Stimulated activated CD8-positive, alpha-beta memory T cell treated with anti-CD3 and anti-CD28 coated beads, Interleukin-2, amount 100 ng/mL, for 1 hour (primary cell): ENCODE measurements at regions not wholly inside any gene's neighbourhood (a gene's known extent, or its start where the extent isn't known, plus 50 kb on each side); places are given as distances from the start of the nearest gene placed in this dataset.

Experiments
- DNase-seq, 2 donors: peaks; one replicate each; pipeline ENCODE4 v3.0.0-alpha.2; 2020; ENCODE audit warnings: low read depth in 2 of 2

DNA sequence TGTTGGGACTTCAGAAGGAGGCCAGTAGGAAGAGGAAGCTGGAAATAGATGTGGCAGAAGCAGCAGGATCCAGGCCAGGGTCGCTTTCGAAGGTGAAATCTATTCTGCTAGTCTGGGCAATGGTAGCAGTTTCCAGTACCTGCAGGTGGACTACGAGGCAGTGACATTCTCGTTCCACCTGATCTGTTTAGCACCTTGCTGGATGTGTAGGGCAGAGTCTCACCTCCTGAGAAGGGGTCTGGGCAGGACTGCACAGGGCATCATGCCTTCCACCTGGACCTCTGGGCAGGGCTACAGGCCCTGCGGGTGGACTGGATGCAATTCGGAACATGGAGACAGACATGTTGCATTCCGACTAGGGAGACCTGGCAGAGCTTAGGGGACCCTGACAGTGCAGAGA is 254.8 kb upstream of the ZNF32 start:
- DNase-seq, result no peak

DNA sequence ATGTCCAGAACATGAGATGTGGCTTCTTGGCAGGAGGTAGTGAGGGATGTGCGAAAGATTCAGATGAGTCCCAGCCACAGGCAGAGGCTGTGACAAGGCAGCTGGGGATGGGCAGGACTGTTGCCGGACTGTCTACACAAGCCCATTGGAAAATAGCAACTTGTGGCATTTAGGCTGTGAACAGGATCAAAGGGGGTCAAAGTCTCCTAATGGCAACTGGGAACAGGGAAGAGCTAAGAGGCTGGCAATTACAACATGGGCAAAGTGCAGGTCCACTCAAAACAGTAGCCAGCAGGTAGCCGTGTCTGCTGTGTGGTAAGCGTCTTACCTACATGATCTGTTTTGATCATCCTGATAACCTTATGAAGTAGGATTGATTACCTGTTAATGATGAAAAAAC is 254.2 kb upstream of the ZNF32 start:
- no peak for DNase-seq

DNA sequence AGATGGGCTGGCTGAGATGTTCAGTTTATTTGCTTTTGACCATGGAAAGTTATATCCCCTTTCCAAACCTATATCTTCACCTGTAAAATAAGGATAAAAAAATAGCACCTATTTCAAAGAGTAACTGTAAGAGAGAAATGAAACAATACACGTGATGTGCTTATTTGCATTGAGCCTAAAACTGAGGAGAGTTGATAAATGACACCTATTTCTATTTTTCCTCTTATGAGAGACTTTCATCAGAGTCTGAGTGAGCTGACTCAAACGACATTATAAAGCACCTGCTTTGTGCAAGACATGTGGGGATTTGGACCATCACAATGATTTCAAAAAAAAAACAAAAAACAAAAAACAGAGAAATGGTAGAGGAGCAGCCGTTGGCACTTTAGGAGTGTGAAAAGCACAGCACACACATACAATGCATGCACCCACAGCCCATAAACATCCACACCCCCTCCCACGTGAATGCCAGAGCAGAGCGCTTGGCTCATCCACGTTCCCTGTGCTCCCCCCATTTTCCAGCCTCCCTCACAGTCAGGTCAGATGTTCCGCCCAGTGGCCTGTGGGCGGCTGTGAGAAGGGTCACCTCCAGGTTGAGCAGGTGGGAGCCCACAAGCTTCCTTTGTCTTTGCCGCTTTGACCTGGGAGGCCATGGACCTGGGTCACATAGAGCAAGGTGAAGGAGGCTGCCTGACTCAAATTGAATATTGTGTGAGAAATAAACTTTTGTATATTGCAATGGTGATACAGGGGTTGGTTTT is 253.2 kb upstream of the ZNF32 start:
- DNase-seq, result no peak

DNA sequence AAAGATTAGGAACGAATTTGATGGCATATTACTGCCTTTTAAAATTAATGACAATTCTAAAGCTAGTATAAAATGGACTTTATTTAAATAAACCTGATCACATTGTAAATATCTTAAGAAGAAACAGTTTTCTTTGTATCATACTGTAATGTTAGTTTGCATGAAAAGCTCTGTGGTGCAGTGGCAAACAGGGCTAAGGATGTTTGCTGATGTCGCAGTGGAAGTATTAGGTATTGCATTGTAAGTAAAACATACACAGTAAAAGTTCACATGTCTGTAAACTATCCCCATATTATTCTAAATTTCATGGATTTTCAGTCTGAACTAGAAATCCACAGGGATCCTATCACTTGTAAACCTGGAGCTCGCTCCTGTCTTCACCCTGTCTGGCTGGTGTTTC is 252.6 kb upstream of the ZNF32 start:
- DNase-seq, result no peak

DNA sequence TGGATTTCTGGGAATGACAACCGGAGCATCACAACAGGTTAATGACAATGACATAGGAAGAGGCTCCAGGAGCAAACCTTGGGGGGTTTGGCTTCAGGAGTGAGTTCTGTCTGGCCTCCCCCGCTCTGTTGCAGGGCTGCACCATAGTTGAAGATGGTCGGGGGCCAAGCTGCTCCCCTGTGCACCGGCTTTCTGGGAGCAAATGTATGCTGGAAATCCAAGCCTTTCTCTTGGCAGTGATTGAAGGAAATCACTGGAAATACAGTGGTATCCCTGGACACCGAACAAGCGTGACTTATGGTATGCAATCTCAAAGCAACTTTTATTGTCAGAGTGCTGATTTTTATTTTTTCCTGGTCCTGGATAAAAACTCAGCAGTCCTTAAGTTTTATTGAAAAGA is 251.9 kb upstream of the ZNF32 start:
- no peak for DNase-seq

DNA sequence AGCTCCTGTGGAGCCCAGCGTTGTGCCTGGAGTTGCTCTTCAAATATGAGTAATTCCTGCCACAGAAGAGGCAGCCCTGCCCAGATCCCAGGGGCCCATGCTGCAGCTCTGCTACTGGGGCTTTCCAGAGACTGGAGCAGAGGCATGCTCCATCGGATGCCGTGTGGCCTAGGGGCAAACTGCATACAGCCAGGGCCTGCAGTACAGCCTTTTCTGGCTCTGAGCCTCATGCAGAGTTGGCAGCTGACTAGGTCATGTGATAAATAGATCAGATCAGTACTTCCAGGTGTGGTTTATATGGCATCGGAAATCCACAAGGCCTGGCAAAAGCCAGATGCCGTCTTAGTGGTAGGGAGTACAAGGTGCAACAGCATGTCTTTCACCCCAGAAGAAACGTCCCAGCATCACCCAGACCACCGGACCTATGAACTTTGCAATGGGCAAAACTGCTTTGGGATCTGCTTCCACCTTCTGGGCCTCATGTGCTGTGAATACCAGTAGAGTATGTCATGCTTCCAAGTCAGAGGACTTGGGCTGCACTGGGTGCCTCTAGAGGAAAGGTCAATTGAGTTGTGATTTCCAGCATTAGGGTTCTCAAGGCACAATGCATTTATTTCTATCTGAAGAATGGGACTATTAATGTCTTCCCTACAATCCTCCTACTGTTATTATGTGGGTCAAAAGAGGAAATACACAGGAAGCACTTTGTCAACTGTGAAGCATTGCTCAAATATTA is 250.7 kb upstream of the ZNF32 start:
- no peak for DNase-seq

DNA sequence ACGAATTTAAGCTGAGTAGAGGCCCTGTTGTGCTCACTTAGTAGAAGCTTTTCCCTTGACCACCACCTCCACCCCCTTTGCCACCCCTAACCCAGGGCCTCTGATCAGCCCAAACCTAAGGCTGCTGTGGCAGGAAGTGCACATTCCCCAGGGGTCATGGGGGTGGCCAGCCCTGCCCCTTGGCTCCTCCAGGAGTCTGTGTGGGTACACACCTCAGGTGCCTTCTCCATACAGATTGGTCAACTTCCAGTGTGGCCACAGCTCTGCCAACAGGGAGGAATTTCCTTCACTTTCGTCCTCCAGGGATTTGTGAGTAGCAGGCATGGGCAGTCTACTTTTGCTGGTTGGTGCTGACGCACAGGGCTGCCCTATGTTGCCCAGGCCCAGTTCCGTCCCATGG is 249.9 kb upstream of the ZNF32 start:
- DNase-seq, result no peak

DNA sequence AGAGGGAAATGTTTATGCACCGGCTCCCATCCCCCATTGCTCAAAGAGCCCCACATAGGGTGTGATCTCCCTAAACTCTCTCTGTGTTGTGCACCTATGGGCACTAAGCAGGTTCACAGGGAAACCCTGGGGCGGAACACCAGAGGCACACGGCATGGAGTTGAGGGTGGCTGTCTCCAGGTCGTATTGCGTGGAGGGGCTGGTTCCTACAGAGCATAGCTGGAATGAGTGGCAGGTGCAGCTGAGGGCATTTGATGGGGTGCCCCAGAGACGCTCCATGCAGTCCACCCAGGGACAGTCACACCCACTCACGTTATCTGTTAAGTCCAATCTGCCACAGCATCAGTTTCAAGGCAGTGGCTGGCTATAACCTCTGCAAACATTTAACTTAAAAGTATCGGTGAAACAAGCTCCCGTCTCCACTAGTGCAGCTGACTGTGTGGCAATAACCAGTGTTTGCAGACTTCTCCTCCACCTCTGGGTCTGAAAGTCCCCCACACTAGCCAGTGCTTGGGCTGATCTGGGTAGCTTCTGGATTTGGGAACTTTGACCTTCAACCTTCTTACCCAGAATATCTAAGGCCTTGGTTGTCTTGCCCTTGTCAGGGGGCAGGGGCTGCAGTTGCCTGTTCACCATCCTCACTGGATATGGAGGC is 249.2 kb upstream of the ZNF32 start:
- DNase-seq, result no peak

DNA sequence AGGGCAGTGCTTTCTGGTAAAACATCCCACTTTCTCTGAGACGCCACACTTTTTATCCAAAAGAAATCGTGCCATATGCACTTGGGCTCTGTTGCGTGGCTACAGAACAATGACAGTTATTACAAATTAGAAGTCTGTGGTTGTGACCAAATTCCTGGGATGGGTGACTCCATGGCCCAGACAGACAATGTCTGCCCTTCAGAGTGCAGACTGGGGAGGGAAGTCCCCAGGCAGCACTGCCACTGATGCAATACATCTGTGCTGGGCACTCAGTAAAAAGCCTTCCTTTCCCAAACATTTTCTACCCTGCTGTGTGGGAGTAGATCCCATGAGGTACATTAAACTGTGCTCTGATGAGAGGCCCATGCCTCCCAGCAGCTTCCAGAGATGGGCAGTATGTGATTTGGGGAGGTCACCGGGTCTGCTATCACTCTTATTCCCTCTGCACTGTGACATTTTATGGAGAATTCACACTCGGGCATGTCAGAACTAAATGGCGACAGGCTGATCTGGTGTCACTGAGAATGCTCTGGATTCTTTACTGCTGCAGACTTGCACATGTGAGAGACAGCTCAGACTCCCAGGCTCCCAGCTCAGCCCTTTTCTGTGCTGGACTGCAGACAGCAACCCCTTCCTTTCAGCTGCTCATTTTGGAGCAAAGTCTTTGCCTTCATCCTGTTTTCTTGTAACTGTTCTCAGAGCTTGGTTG is 243.5 kb upstream of the ZNF32 start:
- no peak for DNase-seq

DNA sequence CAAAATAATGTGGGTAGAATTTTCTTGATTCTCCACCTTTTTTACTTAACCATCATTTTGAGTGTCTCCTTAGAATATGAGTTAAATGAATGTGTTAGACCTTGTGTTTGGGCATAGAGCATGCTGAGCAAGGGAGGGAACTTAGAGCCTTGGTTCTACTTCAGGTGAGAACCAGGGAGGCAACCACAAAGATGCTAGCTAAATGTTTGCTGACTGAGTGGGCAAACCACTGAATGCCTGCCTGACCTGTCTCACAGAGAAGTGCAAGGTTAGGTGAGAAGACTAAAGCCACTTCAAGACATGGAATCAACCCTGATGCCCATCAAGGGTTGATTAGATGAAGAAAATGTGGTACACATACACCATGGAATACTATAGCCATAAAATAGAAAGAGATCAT is 242.6 kb upstream of the ZNF32 start:
- no peak for DNase-seq

DNA sequence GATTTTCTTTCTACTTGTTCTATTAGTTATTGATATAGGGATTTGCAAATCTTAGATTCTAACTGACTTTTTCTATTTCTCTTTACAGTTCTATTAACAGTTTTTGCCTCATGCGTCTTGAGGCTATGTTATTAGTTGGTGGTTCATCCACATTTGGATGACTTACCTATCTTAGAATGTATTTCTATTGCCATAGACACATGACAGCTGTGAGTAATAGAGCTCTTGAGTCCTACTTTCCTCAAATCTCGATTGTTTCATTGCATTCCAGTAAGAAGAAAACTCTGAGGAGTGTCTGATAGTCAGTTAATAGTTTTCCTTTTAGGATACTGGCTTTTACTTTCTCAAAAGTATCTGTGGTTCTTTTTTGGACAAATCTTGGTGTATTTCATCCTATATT is 241.4 kb upstream of the ZNF32 start:
- DNase-seq, result no peak

DNA sequence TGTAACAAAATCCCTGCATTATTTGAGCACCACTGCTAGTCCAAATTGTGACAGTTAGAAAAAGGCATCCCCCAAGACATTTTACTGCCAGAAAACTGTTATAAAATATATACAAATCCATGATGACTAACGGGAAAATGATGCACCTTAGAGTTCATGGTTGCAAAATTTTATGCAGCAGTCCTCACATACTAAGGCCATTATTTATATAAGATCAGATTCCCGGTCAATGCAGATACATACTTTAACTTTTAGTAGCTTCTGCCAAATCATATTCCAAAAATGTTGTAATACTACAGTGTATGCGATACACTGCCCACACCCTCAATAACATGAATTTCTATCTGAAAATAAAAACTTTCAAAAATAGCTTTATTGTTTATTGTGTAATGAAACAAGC is 239.9 kb upstream of the ZNF32 start:
- no peak for DNase-seq

DNA sequence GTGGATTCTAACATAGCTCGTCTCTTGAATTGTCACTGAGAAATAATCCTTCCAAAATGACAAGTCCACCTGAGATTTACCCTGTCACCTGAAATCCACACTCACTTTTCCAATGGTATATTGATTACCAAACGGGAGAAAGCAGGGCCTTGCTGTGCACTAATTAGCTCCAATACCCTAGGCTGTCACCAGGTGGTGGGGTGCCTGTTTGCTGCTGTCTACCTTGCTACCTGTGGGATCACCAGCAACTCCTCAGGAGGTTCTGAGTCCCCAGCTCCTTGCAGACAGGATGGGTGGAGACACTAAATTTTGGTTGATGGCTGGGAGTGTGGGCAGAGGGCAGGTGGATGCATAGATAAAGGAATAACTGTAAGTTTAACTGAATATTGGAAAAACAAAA is 237.2 kb upstream of the ZNF32 start:
- no peak for DNase-seq

DNA sequence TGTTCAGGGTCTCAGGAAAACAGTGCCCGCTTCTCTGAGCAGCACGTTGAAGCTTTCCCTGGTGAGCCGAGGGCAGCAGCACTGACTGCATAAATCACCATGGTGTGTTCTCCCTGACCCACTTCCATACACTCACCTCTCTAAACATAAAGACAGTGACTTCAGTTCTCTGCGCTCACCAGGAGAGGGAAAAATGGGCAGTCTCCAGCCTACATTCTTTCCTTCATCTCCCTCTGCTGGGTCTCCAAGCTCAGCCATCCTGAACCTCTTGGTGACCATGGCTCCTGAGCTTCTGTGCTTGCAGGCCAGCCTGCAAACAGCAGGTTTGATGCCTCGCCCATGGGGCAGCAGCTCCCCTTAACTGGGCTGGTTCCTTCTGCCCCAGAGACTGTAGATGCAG is 236.6 kb upstream of the ZNF32 start:
- no peak for DNase-seq

DNA sequence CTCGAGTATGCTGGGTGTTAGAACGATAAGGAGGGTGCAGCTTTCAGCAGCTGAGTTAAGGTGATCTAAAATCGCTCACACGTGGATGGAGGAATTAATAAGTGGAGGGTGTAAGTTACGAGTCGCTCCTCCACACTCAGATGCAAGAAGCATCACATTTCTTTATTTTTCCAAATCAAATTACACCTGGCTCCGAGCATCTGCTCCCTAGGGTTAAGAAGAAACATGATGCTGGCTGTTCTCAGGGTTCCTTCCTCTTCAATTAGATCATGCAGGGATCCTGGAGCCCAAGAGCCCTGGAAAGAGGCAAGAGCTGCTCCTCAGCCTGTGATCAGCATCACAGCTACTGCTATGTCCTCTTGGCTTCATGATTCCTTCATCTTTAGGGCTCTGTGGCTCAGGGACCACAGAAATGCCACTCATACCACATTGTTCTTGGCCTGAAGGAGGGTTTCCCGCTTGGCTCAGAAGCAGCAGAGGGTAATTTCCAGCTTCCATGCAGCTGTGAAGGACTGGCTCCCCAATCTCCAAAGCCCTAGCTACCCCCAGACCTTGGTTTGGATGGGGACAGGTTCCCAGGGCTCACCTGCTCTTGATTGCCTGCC is 235.9 kb upstream of the ZNF32 start:
- DNase-seq, result no peak

DNA sequence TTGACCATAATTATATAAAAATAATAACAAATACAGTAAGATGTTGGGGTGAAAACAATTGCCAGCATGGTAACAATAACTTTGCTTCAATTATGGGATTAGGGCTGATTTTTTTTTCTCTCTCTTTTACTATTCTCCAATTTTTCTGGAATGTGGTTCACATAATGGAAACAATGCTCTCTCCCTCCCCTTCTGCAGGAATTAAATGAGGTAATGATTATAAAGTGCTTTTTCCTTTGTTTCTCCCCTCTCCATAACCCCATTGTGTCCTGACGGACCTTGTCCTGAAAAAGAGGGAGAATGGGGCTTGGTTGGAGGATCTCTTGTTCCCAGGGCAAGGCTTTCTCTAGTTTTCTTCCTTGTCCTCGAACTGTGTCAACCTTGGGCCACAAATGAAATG is 234.0 kb upstream of the ZNF32 start:
- DNase-seq, result no peak

DNA sequence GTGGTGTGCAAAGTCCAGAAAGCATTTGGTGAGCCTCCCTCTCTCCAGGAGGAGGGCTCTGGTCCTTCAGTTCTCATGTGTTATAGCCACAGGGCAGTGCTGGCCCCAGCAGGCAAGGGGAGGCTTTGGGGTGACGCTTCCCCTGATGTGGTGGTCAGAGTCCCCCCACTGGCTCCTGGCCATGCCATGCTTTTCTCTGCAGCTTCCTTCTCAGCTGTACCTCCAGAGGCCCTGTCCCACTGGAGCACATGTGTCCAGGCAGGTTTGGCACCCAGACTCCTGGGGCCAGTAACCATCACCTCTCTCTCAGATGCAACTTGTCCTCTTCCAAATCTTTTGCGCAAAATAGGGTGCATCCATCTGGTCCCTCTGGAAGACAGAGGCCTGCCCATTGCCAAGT is 233.0 kb upstream of the ZNF32 start:
- DNase-seq, result no peak

DNA sequence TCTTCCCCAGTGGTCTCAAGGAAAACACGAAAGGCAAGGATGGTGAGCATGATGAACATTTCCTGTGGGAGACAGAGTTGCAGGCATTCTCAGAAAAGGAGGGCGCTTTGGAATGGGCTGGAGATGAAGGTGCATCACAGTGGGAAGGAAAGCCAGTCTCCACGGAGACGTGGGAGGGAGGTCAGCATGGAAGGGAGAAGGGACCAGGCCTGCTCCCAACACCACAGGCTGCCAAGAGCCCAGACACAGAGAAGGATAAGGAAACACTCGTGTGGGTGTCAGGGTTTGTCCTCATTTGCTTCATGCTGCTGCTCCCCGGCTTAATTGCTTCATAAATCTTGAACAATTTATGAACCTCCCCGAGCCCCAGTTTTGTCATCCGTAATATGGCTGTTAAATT is 231.5 kb upstream of the ZNF32 start:
- DNase-seq, result no peak

DNA sequence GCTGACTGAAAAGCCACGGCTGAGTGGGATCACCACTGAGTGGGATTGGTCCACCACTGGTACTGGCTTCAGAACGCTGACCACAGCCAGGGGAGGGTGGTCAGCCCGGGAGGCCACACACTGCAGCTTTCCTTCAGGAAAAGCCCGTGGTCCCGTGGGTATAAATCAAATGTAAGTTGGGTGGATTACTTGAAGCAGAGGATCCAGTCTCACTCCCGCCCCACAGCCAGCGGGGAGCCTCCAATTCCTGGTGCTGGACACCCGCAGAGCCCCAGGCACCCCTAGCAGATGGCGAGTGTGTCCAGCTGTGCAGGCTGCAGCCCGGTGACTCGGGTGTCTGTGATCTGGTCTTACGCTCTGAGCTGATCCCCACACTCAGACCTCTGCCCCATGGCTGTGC is 231.1 kb upstream of the ZNF32 start:
- DNase-seq, result no peak

DNA sequence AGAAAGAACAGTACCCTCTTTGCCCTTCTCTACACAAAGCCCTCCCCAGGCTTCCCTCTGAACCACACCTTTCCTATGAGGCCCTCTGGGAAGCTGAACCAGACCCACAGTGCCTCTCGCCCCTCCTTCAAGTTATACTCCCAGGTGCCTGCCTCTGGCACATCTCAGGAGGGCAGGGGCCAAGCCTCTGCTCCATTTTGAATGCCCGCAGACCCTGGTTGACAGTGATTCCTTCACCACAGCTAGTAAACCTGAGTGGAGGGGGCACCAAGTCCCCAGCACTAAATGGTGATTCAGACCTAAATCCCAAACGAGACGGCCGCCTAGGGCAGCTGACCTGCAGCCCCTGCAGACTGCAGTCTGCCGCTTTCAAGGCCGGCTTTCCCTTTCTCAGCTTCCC is 230.5 kb upstream of the ZNF32 start:
- DNase-seq, result no peak

DNA sequence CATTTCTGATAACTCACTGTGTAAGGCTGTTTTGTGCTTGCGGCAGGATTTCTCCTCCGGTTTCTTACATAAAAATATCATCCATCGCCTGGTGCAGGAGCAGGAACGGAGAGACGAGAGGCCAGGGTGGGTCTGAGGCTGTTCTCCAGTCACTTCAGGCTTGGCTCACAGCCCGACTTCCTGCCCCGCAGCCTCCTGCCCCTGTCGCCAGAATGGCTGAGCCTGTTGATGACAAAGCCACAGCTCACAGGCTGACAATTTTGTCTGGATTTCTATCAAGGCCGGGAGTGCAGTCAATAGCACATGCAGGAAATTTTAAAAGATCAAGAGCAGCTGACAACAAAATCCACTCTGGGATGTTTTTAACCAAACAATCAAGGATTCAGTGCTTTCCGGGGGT is 229.7 kb upstream of the ZNF32 start:
- no peak for DNase-seq

DNA sequence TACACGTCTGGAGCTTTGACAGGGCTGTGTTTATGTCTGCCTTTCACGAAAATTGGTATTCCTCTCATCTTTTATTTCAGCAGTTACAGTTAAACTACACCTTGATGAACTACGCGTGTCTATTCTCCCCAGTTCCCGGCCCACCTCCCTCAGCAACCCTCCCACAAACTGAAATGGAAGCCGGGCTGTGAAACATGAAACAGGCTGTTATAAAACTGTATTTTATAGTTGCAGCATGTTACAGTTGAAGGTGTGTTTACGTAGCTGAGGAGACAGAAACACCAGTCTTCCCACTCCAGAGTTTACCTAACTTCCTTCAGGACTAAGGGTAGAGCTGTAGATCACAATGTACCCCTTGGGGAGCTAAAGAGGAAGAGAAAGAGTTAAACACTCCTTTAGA is 228.3 kb upstream of the ZNF32 start:
- DNase-seq, result no peak
